Tongue (tissue), 1 donor: ENCODE measurements at regions not wholly inside any gene's neighbourhood (a gene's known extent, or its start where the extent isn't known, plus 50 kb on each side); places are given as distances from the start of the nearest gene placed in this dataset.

ENCODE experiments used
- DNase-seq: peaks from one replicate; pipeline ENCODE4 v3.0.0-alpha.2; 2015

DNA sequence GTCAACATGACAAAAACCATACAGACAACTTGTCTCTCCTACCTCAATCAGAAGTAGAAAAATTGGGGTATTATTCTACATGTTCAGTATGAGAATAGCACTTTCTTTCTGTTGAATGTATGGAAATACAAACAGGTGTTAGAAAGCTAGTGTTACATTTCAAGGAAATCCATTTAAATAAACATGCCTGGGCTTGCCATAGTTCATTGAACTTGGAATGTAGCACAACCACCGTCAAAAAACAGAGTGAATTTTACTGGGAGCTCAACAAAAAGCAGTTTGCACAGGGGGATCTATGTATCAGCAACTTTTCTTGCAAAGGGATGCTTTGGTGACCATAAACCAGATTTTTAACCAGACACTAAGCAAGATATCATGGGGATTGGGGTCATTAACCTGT lies 307.9 kb upstream of the SMARCA2 start:
- peak; percentile 29 for DNase-seq

DNA sequence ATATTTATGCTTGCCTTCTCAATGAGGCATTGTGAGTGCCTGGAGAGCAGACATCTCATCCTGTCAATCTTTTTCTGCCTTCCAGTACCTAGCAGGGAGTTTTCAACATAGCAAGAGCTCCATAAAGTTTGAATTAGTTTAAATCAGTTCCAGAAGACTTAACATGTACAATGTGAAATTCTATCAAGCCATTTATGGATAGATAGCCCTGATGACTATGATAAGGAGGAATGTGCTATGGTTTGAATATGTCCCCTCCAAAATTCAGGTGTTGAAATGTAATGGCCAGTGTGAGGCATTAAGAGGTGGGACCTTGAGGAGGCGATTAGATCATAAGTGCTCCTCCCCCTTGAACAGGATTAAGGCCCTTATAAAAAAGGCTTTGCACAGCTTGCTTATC lies 306.9 kb upstream of the SMARCA2 start:
- no peak for DNase-seq

DNA sequence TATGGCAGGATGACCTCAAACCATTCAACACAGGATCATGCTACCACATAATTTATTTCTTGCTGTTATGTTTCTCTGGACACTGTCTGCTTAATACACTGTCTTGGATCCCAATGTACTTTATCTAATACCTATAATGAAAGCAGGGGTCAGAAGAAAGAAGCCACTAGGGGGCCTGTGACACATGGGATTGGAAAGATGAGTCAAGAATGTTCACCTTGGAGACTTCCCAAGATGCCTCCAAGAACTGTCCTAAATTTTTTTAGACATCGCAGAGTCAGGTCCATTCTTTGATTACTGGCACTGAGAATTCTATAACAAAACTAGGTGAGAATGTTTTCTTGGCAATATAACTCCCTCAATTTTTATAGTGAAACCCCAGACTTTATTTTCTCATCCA lies 305.8 kb upstream of the SMARCA2 start:
- DNase-seq: no peak

DNA sequence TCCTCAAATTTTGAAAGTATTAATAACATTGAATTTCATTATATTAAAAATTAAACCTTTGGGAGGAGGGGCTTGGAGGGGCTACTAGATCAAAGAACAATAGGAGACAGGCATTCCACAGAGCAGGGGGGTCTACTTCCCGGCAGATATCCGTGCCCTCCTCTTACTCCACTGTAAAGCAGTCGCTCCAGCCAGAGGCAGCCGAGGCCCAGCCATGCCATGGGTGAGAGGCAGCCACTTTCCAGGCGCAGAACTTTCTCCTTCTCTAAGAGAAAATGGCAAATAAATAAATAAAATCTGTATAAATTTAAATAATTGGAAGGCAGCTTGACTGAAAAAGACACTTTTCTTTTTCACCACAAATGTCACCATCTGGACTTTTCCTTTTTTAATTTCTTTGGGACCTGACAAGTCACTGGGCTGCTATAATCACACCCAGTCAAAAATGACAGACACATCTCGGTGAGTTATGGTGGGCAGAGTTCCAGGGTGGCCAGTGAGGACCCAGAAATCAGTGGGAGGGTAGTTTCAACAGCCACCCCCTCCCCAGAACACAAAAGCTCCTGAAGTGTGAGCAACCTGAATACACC lies 302.2 kb upstream of the SMARCA2 start:
- no peak for DNase-seq

DNA sequence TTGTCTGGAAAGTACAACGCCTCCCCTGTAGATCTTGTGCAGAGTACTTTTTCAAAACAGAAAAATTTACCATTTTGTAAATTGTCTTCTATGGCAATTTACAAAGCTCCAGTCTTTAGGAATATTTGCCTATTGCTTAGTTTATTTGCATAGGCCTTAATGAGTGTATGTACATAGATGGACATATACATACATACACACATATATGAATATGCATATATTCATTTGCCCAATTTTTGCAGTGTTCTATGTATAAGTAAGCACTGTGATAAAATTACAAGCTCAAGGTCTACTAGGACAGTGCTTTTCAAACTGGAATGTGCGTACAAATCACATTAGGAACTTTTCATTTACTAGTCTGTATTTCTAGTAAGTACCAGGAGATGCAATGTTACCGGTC lies 301.3 kb upstream of the SMARCA2 start:
- no peak for DNase-seq

DNA sequence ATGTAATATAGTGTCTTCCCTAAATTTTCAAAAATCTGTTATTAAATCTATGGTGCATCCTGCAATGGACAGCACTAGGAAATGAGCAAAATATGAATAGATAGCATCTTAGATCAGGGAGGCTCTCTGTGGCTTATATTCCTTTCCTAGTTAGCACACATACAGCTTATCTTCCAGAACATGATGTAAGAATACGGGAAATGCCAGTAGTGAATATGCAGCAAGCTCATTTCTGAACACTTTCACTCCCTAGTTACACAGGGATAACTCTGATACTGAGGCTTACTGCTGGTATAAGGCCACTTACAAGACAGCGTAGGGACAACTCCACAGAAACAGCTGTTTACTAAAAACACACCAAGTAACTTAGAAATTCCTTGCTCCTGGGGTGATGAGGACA lies 297.3 kb upstream of the SMARCA2 start:
- DNase-seq: no peak

DNA sequence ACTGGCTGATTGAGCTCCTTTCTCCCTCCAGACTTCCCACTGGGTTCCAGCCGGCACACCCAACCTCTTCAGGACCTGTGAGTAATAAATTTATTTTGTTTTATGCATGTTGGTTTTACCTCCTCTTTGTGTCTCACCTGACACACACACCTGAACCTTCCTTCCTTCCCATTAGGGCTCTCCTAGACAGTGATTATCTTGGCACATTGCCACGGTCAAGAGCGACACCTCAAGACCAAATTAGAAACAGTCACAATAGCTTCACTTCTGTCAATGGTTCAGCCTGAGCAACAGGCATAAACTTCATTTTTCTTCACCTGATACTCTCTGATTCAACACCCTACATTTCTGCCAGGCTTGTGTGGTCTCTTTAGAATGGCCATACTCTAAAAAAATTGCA lies 296.3 kb upstream of the SMARCA2 start:
- DNase-seq: no peak

DNA sequence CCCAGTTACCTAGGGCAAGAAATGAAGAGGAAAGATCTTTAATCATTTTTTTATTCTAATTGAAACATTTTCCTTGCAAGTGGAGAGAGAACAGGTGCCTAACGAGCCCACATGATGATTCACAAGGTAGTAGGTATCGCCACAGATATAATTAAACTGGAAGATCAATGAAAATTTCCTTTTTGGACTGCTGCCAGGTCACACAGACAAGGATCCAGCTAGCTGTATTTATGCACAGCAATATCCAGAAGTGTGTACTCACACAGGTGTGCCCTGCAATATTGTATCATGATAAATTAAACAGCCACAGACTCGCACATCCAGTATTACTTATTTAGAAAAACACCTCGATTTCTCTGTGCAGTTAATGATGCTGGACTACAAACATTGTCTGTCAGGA lies 294.0 kb upstream of the SMARCA2 start:
- DNase-seq: no peak

DNA sequence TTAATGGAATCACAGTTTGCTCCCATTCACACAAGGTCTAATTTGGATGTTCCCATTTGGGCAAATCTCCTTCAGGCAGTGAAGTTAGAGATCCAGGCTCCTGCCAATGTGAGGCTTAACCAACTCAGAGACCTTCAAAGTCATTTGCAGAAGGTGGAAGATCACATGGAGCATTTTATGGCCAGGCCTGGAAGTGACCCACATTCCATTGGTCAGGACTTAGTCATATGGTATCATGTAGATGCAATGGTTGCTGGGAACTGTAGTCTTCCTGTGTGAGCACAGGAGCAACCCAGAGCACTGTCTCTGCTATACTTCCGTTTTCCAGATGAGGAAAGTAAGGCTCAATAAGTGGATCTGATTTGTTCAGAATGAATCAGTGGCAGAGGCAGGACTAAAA lies 292.7 kb upstream of the SMARCA2 start:
- DNase-seq: no peak

DNA sequence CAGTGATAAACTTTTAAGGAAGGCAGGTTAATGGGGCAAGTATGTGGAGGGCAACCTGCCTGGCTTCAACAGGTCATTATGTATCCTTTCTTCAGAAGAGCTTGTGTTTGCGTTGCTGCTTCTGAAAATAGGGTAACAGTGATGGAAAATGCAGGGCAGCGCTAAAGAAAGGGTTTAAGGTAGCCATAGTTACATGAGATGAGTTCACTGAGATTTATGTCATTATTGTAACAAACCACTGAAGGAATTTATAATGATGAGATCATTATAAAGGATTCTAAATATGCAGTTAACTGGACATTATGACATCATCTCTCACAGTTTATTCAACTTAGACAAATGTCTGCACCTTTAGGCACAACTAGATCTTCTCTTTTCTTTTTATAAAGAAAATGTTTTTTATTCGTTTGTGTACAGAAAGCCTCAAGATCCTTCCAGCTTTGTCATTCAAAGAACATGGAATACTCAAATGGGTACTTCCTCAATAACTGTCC lies 291.6 kb upstream of the SMARCA2 start:
- DNase-seq: no peak

DNA sequence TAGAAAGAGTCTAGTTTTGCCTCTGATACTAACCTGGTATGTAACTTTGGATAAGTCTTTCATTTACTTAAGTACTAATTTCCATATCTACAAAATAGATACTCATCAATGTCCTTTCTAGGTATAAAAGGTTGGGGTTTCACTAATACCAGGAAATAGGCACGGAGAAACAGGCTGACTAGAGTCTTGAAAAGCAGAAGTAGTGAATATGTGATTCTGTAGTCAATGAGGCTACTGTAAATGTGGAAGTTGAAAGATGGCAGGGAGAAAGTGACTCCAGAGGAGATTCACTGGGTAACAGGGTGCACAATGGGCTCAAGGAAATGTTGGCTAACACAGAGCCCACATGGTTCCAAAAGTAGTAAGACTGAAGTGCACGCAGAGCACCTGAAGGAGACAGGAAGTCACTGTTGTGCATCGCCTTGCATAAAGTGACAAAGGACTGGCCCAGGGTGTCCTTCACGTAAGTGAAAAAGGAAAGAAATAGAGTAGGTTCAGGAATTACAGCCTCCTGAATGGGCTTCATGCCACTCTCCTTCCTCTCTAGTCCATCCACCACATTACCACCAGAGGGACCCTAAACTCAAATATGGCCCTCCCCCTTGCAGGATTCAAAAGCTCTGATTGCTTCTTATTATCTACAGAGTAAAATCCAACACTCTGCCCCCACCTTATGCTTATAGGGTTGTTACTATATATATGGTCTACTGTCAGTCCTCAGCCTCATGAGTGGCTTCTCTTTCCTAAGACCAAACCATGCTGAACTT lies 288.0 kb upstream of the SMARCA2 start:
- peak; percentile 21 for DNase-seq

DNA sequence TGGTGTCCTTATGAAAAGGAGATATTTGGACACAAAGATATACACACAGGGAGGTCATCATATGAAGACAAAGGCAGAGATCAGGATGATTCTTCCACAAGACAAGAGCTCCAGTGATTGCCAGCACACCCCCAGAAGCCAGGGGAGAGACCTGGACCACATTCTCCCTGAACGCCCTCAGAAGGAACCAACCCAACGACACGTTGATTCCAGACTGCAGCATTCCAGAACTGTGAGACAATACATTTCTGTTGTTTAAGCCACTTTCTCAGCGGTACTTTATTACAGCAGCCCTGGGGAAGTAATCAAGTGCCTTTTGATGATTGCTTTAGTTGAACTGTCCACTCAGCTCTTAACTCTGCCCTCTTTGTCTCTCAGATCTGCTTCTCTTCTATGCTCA lies 285.5 kb upstream of the SMARCA2 start:
- DNase-seq: no peak

DNA sequence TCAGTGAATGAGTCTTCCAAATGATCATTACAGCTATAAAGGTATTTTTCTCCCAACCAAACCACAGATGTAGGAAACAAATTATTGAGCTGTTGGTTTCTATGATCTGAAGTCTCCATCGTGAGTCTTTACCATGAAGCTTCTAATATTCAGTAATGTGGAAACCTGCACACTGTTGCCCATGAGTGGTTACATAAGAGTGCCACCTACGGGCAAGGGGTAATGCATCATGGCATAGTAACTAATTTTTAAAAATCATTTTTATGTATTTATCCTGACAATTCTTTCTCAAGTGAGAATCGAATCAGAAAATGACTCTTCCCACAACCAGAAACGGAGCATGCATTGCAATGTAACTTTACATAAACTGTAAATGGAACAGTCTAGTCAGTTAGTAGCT lies 282.5 kb upstream of the SMARCA2 start:
- DNase-seq: no peak

DNA sequence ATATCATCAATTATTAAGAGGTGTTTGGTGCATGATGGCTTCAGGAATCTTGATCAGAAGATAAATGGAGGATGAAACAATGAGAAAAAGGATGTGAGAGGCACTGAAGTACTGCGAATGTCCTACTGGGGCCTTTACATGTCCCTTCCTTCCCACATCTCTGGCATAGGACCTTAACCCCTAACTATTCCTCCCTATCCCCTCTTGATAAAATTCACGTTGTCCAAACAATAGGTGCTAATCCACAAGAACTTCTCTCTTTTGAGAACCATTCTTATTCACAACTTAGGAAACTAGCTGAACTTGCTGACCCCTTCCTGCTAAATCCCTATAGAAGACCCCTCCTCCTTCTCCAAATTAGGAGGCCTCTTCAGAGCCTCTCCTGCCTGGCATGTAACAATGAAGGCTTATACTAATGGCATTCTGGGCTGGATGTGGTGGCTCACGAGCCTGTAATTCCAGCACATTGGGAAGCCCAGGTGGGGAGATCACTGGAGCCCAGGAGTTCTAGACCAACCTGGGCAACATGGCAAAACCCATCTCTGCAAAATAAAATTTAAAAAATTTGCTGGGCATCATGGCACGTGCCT lies 276.5 kb upstream of the SMARCA2 start:
- DNase-seq: no peak

DNA sequence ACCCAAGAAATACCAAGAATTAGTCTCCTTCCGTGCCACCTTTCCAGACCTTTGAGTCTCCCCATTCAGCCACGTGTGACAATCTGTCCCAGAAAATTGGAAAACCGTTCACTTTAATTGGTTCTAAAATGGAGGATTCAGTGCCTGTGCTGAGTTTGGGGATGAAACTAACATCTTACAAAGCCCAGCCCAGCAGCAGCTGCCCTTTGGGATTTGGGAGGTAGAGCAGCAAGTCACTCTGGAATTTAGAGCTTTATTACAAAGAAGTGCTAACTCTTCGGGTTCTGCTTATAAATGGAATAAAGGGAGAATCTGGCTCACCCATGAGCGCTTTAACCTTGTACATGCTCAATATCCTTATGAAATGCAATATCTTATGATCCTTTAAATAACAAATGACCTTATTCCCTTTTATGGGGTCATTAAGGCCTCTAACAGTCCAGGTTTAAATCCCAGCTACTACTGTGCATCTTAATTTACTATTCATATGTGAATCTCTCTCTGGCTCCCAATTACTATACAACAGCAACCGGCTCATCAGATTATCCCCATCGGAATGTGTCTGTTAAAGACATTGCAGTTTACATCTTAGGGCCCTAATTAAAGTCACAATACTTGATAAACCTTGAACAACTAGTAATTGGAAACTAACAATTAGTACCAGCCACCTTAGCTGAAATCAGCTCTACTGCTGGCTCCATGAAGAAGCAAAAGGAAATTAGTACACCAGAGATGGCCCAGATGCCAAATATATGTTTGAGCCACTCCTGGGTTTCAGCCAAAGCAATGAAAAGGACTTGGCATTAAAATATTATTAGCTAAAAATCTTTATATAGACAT lies 271.8 kb upstream of the SMARCA2 start:
- DNase-seq: peak; percentile 28

DNA sequence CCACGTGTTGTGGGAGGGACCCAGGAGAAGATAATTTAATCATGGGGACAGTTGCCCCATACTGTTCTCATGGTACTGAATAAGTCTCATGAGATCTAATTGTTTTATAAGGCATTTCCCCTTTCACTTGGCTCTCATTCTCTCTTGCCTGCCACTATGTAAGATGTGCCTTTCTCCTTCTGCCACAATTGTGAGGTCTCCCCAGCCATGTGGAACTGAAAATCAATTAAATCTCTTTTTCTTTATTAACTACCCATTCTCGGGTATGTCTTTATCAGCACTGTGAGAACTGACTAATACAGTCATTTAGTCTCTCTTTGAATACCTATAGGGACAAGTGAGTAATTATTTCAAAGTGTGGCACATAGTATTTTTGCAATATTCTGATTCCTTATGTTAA lies 269.2 kb upstream of the SMARCA2 start:
- DNase-seq: no peak

DNA sequence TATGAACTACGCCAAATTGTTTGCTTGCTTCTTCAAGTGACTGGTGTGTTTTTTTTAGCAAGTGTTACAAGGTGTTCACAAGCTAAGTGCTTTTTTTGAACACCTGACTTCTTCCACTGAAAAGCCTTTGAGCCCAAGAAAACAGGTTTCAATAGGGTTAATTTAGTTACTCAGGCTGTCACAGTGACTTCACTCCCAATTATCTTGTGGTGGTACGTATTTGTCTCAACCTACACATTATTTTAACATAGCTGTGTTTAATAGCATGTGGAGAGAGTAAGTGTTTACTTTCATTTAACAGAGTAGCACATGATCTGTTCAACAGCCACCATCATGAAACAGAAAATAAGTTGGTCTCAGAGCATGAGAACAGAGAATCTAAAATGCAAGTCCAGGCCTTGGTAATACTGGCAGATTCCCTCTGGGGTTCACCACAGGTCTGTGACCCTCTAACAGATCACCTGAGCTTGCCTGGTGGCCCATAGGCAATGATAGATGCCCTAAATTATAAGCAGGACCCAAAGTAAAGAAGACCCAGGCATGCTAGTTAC lies 267.7 kb upstream of the SMARCA2 start:
- no peak for DNase-seq

DNA sequence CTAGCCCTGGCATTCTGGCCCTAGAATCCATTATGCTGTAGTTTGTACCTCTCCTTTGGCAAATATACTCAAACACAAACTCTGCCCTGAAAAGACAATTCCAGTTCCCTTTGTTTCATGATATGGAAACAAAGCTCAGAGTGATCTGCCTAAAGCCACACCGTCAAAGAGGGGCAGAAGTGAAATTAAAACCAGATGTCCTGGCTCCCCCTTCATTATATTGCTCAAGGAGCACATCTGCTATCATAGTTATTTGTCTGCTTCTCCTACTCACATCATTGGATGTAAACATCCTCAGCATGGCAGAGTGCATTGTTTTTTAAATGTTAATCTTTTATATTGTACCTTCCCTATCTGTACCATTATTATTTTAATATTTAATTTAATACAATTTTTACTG lies 266.7 kb upstream of the SMARCA2 start:
- DNase-seq: no peak

DNA sequence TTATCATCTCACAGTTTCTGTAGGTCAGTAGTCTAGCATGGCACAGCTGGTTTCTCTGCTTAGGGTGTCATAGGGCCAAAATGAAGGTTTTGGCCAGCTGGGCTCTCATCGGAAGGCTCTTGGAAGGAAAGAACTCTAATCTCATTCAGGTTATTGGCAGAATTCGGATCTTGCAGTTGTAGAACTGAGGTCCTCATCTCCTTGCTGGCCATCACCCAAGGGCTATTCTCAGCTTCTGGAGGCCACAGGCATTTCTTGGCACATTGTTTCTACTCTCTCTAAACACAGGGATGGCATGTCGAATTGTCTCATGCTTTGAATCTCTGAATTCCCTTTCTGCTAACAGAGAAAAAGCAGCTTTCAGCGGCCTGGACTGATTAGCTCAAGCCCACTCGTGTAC lies 258.0 kb upstream of the SMARCA2 start:
- DNase-seq: peak; percentile 78

DNA sequence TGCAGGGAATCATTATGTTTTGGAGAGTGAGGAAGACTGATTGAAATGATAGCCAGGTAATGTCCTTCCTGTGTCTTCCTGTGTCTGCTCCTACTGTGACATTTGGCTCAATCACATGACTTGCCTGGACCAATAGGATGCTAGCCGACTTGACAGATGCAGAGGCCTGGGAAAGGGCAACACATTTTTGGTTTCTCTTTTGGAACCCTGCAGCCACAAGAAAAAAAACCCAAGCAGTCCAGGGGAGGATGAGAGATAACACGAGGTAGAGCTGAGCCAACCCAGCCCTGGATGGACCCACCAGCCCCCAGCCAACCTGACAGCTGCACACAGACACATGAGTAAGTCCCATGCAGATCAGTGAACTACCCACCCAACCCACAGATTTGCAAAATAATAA lies 256.1 kb upstream of the SMARCA2 start:
- DNase-seq: peak; percentile 45

DNA sequence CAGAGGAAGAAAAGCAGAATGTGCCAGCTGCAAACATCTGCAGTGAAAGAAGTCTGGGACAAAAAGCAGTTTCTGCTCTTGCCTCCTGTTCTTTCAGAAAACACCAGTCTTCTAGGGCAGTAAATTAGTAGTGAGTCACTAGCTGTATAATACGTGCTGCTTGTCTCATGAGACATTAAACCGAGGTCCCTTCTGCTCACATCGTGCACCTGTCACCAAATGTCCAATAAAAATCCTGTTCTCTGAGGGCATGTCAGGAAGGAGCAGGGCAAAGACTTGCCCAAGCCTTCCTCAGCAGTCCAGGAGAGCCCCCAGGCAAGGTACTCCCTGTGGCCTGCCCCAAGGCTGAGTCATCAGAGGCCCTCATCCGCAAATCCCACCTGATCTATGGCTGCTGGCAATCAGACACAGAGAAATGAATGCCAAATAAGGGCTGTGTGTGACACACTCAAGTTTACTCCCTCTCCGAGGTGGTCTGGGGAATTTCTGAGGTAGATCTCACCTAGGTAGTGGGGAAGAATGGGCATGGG lies 255.3 kb upstream of the SMARCA2 start:
- DNase-seq: peak; percentile 61

DNA sequence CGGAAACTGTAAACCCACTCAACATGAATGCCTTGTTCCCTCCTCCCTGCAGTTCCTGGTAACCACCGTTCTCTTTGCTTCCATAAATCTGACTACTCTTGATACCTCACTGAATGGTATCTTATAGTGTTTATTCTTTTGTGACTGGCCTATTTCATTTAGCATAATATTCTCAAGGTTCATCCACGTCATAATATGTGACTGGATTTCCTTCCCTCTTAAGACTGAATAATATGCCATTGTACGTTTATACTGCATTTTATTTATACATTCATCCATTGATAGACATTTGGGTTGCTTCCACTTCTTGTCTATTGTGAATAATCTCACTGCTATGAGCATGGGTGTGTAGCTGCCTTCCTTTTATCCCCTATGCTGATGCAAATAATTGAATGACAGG lies 253.3 kb upstream of the SMARCA2 start:
- no peak for DNase-seq
